ENCODE measurements at regions not wholly inside any gene's neighbourhood (a gene's known extent, or its start where the extent isn't known, plus 50 kb on each side); places are given as distances from the start of the nearest gene placed in this dataset.
A peak's percentile ranks its signal among the peaks of the same experiment; 100 is the strongest.

GRCh38 chr11:105553025-105553424 is 56.8 kb upstream of the GRIA4 start:
- DNase-seq (ENCODE audit: low spot score), result no peak

- DNase-seq (ENCODE audit: low spot score), result no peak
Measured at GRCh38 chr11:105548359-105548758, 61.5 kb upstream of the GRIA4 start.

- DNase-seq (ENCODE audit: low spot score), result no peak
Measured at GRCh38 chr11:105538588-105538987, 71.3 kb upstream of the GRIA4 start.

- no peak for DNase-seq (ENCODE audit: low spot score)
Measured at GRCh38 chr11:105537531-105537930, 72.3 kb upstream of the GRIA4 start.

- DNase-seq (ENCODE audit: low spot score), result no peak
Measured at GRCh38 chr11:105524286-105524685, 85.6 kb upstream of the GRIA4 start.

- DNase-seq (ENCODE audit: low spot score), result no peak
Measured at GRCh38 chr11:105520706-105521345, 89.0 kb upstream of the GRIA4 start.

- no peak for DNase-seq (ENCODE audit: low spot score)
Measured at GRCh38 chr11:105507496-105508254, 102.2 kb upstream of the GRIA4 start.

- DNase-seq (ENCODE audit: low spot score), result no peak
Measured at GRCh38 chr11:105492010-105492409, 117.9 kb upstream of the GRIA4 start.

GRCh38 chr11:105491394-105491793 is 118.5 kb upstream of the GRIA4 start:
- DNase-seq (ENCODE audit: low spot score), result no peak

- no peak for DNase-seq (ENCODE audit: low spot score)
Measured at GRCh38 chr11:105490333-105490732, 119.5 kb upstream of the GRIA4 start.

GRCh38 chr11:105489446-105489845 is 120.4 kb upstream of the GRIA4 start:
- peak; percentile 2 for DNase-seq (ENCODE audit: low spot score)

- DNase-seq (ENCODE audit: low spot score), result no peak
Measured at GRCh38 chr11:105486929-105487328, 122.9 kb upstream of the GRIA4 start.

- no peak for DNase-seq (ENCODE audit: low spot score)
Measured at GRCh38 chr11:105469931-105470330, 139.9 kb upstream of the GRIA4 start.

GRCh38 chr11:105468154-105468553 is 141.7 kb upstream of the GRIA4 start:
- no peak for DNase-seq (ENCODE audit: low spot score)

GRCh38 chr11:105466582-105467228 is 143.2 kb upstream of the GRIA4 start:
- no peak for DNase-seq (ENCODE audit: low spot score)

GRCh38 chr11:105458071-105458470 is 151.8 kb upstream of the GRIA4 start:
- no peak for DNase-seq (ENCODE audit: low spot score)

GRCh38 chr11:105456950-105457349 is 152.9 kb upstream of the GRIA4 start:
- DNase-seq (ENCODE audit: low spot score), result no peak

- no peak for DNase-seq (ENCODE audit: low spot score)
Measured at GRCh38 chr11:105449100-105449734, 160.7 kb upstream of the GRIA4 start.

- DNase-seq (ENCODE audit: low spot score), result no peak
Measured at GRCh38 chr11:105448703-105449079, 161.2 kb upstream of the GRIA4 start.

- DNase-seq (ENCODE audit: low spot score), result no peak
Measured at GRCh38 chr11:105447936-105448702, 161.8 kb upstream of the GRIA4 start.

GRCh38 chr11:105443623-105444022 is 166.2 kb upstream of the GRIA4 start:
- no peak for DNase-seq (ENCODE audit: low spot score)
